ENCODE measurements at regions not wholly inside any gene's neighbourhood (a gene's known extent, or its start where the extent isn't known, plus 50 kb on each side); places are given as distances from the start of the nearest gene placed in this dataset.

DNA sequence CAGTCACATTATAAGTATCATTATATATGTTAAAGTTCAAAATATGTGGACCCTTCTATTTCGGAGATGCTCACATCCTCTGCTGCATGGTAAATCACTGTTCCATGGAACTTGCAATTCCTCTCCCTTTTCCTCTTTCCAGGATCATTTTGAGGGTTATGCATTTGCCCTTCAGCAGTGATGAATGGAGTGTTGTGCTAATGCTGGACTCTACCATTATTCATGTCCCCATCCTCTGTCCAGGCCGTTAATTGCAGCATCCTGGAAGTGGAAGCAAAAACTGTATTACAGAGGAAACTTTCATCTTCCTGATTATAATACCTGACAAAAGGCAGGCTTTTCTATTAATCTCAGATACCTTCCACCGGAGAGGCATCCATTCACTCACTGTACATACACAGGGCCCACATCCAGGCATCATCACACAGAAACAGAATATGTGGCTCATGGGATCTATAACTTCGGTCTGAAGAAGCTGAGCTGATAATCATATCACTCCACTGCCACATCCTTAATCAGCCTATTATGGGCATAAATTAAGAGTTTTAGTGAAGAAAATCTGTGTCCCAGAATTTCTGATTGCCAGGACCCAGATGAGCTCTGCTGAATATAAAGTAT is 65.0 kb upstream of the ACO1 start:
- H3K4me1 ChIP-seq (ENCODE audit: control insufficient read depth in 1 of 2, insufficient read depth in 2 of 2, low read length in 2 of 2), result no peaks in the 10 kb centered on the region
- H3K27ac ChIP-seq (ENCODE audit: low read depth, low read length), result no peak overlapping the region
- H3K23ac ChIP-seq (ENCODE audit: low read length), result no peak overlapping the region
- no peak overlapping the region for H3K18ac ChIP-seq (ENCODE audit: low read length)
- H2BK120ac ChIP-seq (ENCODE audit: insufficient read depth, low read length, poor library complexity), result no peak overlapping the region
- no peak overlapping the region for H3K9ac ChIP-seq (ENCODE audit: low read length)
- no peaks in the 10 kb centered on the region for H3K27me3 ChIP-seq (ENCODE audit: insufficient read depth, low read length)
- H3K79me1 ChIP-seq (ENCODE audit: low read length), result no peaks in the 10 kb centered on the region
- H4K12ac ChIP-seq (ENCODE audit: low read depth, low read length), result no peak overlapping the region
- no CpG with 5 or more reads among the region's 4 CpGs for WGBS (ENCODE audit: extremely low coverage, insufficient coverage, insufficient read length)
- H3K4ac ChIP-seq (ENCODE audit: low read depth, low read length), result no peak overlapping the region
- H3K79me2 ChIP-seq (ENCODE audit: control insufficient read depth, insufficient read depth, low read length, poor library complexity), result no peaks in the 10 kb centered on the region
- no peak overlapping the region for H3K4me3 ChIP-seq (ENCODE audit: low read depth, low read length)
- H2AFZ ChIP-seq (ENCODE audit: insufficient read depth, low read length, poor library complexity), result no peak overlapping the region
- H2AK5ac ChIP-seq (ENCODE audit: low read length), result no peak overlapping the region
- no peak overlapping the region for H4K91ac ChIP-seq (ENCODE audit: low read depth, low read length)
- H3K4me2 ChIP-seq (ENCODE audit: low read length), result no peak overlapping the region
- H3K9me3 ChIP-seq (ENCODE audit: insufficient read depth, low read depth, low read length), result no peaks in the 10 kb centered on the region
- no peak overlapping the region for H2BK12ac ChIP-seq (ENCODE audit: low read length)
- DNase-seq, result no peak
- no peaks in the 10 kb centered on the region for H3K36me3 ChIP-seq (ENCODE audit: control insufficient read depth in 1 of 2, insufficient read depth in 2 of 2, low read length in 2 of 2)
- no peak overlapping the region for H4K8ac ChIP-seq (ENCODE audit: low read depth, low read length)
- no peak overlapping the region for H2BK5ac ChIP-seq (ENCODE audit: low read depth, low read length, poor library complexity)
- H3K14ac ChIP-seq (ENCODE audit: low read length), result no peak overlapping the region

DNA sequence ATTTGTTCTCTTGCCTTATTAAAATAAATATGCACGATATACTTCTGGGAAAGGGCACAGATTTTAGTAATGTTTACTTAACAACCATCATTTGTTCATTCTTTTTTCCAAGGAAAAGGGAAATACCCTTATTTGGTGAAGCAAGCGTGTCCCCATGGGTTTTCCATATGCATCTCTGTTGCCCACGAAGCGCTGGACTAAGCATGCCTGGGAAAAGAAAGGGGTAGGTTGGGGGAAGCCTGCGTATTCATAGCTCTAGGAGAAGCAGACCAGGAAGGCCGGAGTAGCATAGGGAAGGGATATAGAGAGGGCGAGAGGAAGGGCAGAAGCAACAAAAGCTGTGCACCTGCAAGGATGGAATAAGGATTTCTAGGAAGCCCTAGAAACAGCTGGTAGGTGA is 61.8 kb upstream of the ACO1 start:
- Histone ChIP-seq H3K4me1 (ENCODE audit: control insufficient read depth in 1 of 2, insufficient read depth in 2 of 2, low read length in 2 of 2) (no peaks in the 10 kb centered on the region), H4K12ac (ENCODE audit: low read depth, low read length) (no peak overlapping the region), H3K9me3 (ENCODE audit: insufficient read depth, low read depth, low read length) (no peaks in the 10 kb centered on the region), H3K4ac (ENCODE audit: low read depth, low read length) (no peak overlapping the region), H2AFZ (ENCODE audit: insufficient read depth, low read length, poor library complexity) (no peak overlapping the region), H2AK5ac (ENCODE audit: low read length) (no peak overlapping the region), H2BK12ac (ENCODE audit: low read length) (no peak overlapping the region), H3K79me1 (ENCODE audit: low read length) (no peaks in the 10 kb centered on the region), H2BK120ac (ENCODE audit: insufficient read depth, low read length, poor library complexity) (no peak overlapping the region), H3K4me3 (ENCODE audit: low read depth, low read length) (no peak overlapping the region), H3K14ac (ENCODE audit: low read length) (no peak overlapping the region), H3K36me3 (ENCODE audit: control insufficient read depth in 1 of 2, insufficient read depth in 2 of 2, low read length in 2 of 2) (no peaks in the 10 kb centered on the region), H3K23ac (ENCODE audit: low read length) (no peak overlapping the region), H3K4me2 (ENCODE audit: low read length) (no peak overlapping the region), H3K27ac (ENCODE audit: low read depth, low read length) (no peak overlapping the region), H2BK5ac (ENCODE audit: low read depth, low read length, poor library complexity) (no peak overlapping the region), H4K91ac (ENCODE audit: low read depth, low read length) (no peak overlapping the region), H3K9ac (ENCODE audit: low read length) (no peak overlapping the region), H3K27me3 (ENCODE audit: insufficient read depth, low read length) (no peaks in the 10 kb centered on the region), H4K8ac (ENCODE audit: low read depth, low read length) (no peak overlapping the region), H3K18ac (ENCODE audit: low read length) (no peak overlapping the region), H3K79me2 (ENCODE audit: control insufficient read depth, insufficient read depth, low read length, poor library complexity) (no peaks in the 10 kb centered on the region)
- no CpG with 5 or more reads among the region's 7 CpGs for WGBS (ENCODE audit: extremely low coverage, insufficient coverage, insufficient read length)
- DNase-seq, result no peak

DNA sequence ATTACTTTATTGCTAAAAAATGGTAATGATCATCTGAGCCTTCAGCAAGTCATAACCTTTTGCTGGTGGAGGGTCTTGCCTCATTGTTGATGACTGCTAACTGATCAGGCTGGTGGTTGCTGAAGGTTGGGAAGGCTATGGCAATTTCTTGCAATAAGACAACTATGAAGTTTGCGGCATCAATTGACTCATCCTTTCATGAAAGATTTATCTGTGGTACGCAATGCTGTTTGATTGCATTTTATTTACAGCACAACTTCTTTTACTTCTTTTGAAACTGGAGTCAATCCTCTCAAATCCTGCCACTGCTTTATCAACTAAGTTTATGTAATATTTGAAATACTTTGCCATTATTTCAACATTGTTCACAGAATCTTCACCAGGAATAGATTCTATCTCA is 58.3 kb upstream of the ACO1 start:
- no peaks in the 10 kb centered on the region for H3K79me2 ChIP-seq (ENCODE audit: control insufficient read depth, insufficient read depth, low read length, poor library complexity)
- no peak overlapping the region for H4K8ac ChIP-seq (ENCODE audit: low read depth, low read length)
- no peak overlapping the region for H2BK5ac ChIP-seq (ENCODE audit: low read depth, low read length, poor library complexity)
- H3K14ac ChIP-seq (ENCODE audit: low read length), result no peak overlapping the region
- H3K9me3 ChIP-seq (ENCODE audit: insufficient read depth, low read depth, low read length), result no peaks in the 10 kb centered on the region
- no CpG with 5 or more reads among the region's 2 CpGs for WGBS (ENCODE audit: extremely low coverage, insufficient coverage, insufficient read length)
- no peak overlapping the region for H2AFZ ChIP-seq (ENCODE audit: insufficient read depth, low read length, poor library complexity)
- no peak overlapping the region for H3K9ac ChIP-seq (ENCODE audit: low read length)
- H3K79me1 ChIP-seq (ENCODE audit: low read length), result no peaks in the 10 kb centered on the region
- H3K4me2 ChIP-seq (ENCODE audit: low read length), result no peak overlapping the region
- no peak overlapping the region for H2BK12ac ChIP-seq (ENCODE audit: low read length)
- H2BK120ac ChIP-seq (ENCODE audit: insufficient read depth, low read length, poor library complexity), result no peak overlapping the region
- H3K4me1 ChIP-seq (ENCODE audit: control insufficient read depth in 1 of 2, insufficient read depth in 2 of 2, low read length in 2 of 2), result no peaks in the 10 kb centered on the region
- DNase-seq, result peak in 1 of 2 donors; percentile 78
- no peak overlapping the region for H3K4me3 ChIP-seq (ENCODE audit: low read depth, low read length)
- no peaks in the 10 kb centered on the region for H3K36me3 ChIP-seq (ENCODE audit: control insufficient read depth in 1 of 2, insufficient read depth in 2 of 2, low read length in 2 of 2)
- no peak overlapping the region for H3K27ac ChIP-seq (ENCODE audit: low read depth, low read length)
- H3K4ac ChIP-seq (ENCODE audit: low read depth, low read length), result no peak overlapping the region
- H3K23ac ChIP-seq (ENCODE audit: low read length), result no peak overlapping the region
- H3K18ac ChIP-seq (ENCODE audit: low read length), result no peak overlapping the region
- no peak overlapping the region for H2AK5ac ChIP-seq (ENCODE audit: low read length)
- no peak overlapping the region for H4K91ac ChIP-seq (ENCODE audit: low read depth, low read length)
- H3K27me3 ChIP-seq (ENCODE audit: insufficient read depth, low read length), result no peaks in the 10 kb centered on the region
- H4K12ac ChIP-seq (ENCODE audit: low read depth, low read length), result no peak overlapping the region

DNA sequence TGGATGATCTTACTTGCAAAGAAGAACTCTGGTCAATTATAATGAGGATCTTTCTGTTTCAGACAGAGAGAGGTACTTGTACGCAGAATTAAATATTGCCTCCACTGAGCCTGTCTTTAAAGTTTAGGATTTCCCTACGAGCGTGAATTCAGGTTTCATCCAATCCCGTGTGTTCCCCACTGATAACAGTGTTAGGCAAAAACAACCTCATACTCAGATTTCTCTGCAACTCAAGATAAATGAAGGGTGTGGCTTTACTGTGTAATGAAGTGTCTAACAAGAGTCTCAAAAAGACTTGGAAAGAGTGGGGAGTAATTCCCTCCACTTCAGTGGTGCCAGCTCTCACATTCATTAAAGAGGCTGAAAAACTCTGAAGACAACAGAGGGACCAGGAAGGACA is 53.2 kb upstream of the ACO1 start:
- Histone ChIP-seq H2BK5ac (ENCODE audit: low read depth, low read length, poor library complexity) (no peak overlapping the region), H3K18ac (ENCODE audit: low read length) (no peak overlapping the region), H4K12ac (ENCODE audit: low read depth, low read length) (no peak overlapping the region), H4K91ac (ENCODE audit: low read depth, low read length) (no peak overlapping the region), H3K4me1 (ENCODE audit: control insufficient read depth in 1 of 2, insufficient read depth in 2 of 2, low read length in 2 of 2) (no peaks in the 10 kb centered on the region), H2AFZ (ENCODE audit: insufficient read depth, low read length, poor library complexity) (no peak overlapping the region), H3K14ac (ENCODE audit: low read length) (no peak overlapping the region), H3K27ac (ENCODE audit: low read depth, low read length) (no peak overlapping the region), H3K4ac (ENCODE audit: low read depth, low read length) (no peak overlapping the region), H4K8ac (ENCODE audit: low read depth, low read length) (no peak overlapping the region), H3K9me3 (ENCODE audit: insufficient read depth, low read depth, low read length) (no peaks in the 10 kb centered on the region), H3K23ac (ENCODE audit: low read length) (no peak overlapping the region), H3K4me2 (ENCODE audit: low read length) (no peak overlapping the region), H3K36me3 (ENCODE audit: control insufficient read depth in 1 of 2, insufficient read depth in 2 of 2, low read length in 2 of 2) (no peaks in the 10 kb centered on the region), H2BK120ac (ENCODE audit: insufficient read depth, low read length, poor library complexity) (no peak overlapping the region), H3K9ac (ENCODE audit: low read length) (no peak overlapping the region), H3K4me3 (ENCODE audit: low read depth, low read length) (no peak overlapping the region), H2AK5ac (ENCODE audit: low read length) (no peak overlapping the region), H3K79me2 (ENCODE audit: control insufficient read depth, insufficient read depth, low read length, poor library complexity) (no peaks in the 10 kb centered on the region), H2BK12ac (ENCODE audit: low read length) (no peak overlapping the region), H3K79me1 (ENCODE audit: low read length) (no peaks in the 10 kb centered on the region), H3K27me3 (ENCODE audit: insufficient read depth, low read length) (no peaks in the 10 kb centered on the region)
- no peak for DNase-seq
- no CpG with 5 or more reads among the region's 4 CpGs for WGBS (ENCODE audit: extremely low coverage, insufficient coverage, insufficient read length)
